Caco-2 (cell line): ENCODE measurements at regions not wholly inside any gene's neighbourhood (a gene's known extent, or its start where the extent isn't known, plus 50 kb on each side); places are given as distances from the start of the nearest gene placed in this dataset.

Source experiments
- BruUV-seq: library from RNA; stranded (reverse); fragments of 400-500 nt; replicated peaks from 2 replicates; lab custom pipeline; 2021; lab: Mats Ljungman, UMichigan
- CTCF ChIA-PET: fragments of 300-600 bp; sonication (Branson Sonifier 250); formaldehyde crosslinking; loops from one replicate; lab custom pipeline; 2022; ENCODE audit warnings: antibody characterized with exemption; lab: Charles Lee
- POLR2A ChIA-PET: fragments of 300-600 bp; sonication (Branson Sonifier 250); formaldehyde crosslinking; loops from one replicate; lab custom pipeline; 2022; ENCODE audit warnings: antibody characterized with exemption; lab: Charles Lee
- DNase-seq, 2 experiments: peaks; one replicate each; pipeline versions ENCODE4 v3.0.0 to v3.0.0-alpha.2; 2020 to 2022
- H3K27me3 ChIP-seq: replicated peaks from 2 replicates; pipeline ENCODE4 v1.6.0; 2011; ENCODE audit warnings: low read length; ENCODE audit not compliant: control insufficient read depth, insufficient read depth
- H3K36me3 ChIP-seq: 2 replicates; pipeline ENCODE4 v1.5.1; 2011; ENCODE audit warnings: low read length; ENCODE audit not compliant: control insufficient read depth, insufficient read depth
- H3K4me1 ChIP-seq: fragments of 250-450 bp; sonication (Bioruptor Pico); 2 replicates; pipeline ENCODE4 v1.5.1; 2020; ENCODE audit warnings: mild to moderate bottlenecking
- H3K4me3 ChIP-seq: 2 replicates; pipeline ENCODE4 v1.5.1; 2011; ENCODE audit warnings: low read depth, mild to moderate bottlenecking, control low read depth, low read length
- H3K9me3 ChIP-seq: fragments of 250-450 bp; sonication (Bioruptor Pico); 2 replicates; pipeline ENCODE4 v1.5.1; 2020; ENCODE audit warnings: mild to moderate bottlenecking, moderate library complexity
- H3K27ac Mint-ChIP-seq: one replicate; pipeline ENCODE4 v1.8.0; 2022; ENCODE audit warnings: mixed read lengths; ENCODE audit not compliant: unreplicated experiment
- H3K27me3 Mint-ChIP-seq: one replicate; pipeline ENCODE4 v1.8.0; 2022; ENCODE audit warnings: mixed read lengths; ENCODE audit not compliant: insufficient read depth, unreplicated experiment
- H3K36me3 Mint-ChIP-seq: one replicate; pipeline ENCODE4 v1.8.0; 2022; ENCODE audit warnings: mild to moderate bottlenecking, mixed read lengths; ENCODE audit not compliant: insufficient read depth, unreplicated experiment
- H3K4me1 Mint-ChIP-seq: one replicate; pipeline ENCODE4 v1.8.0; 2022; ENCODE audit warnings: low read depth, mixed read lengths; ENCODE audit not compliant: unreplicated experiment
- H3K4me3 Mint-ChIP-seq: one replicate; pipeline ENCODE4 v1.8.0; 2022; ENCODE audit warnings: mild to moderate bottlenecking, moderate library complexity, mixed read lengths; ENCODE audit not compliant: unreplicated experiment
- H3K9me3 Mint-ChIP-seq: one replicate; pipeline ENCODE4 v1.8.0; 2022; ENCODE audit warnings: mixed read lengths; ENCODE audit not compliant: unreplicated experiment
- CTCF ChIP-seq, 2 experiments: fragments of 200-600 bp in 1 of 2; IDR thresholded peaks; 1 replicate in 1 of 2; 2 replicates in 1 of 2; pipeline versions ENCODE4 v1.5.1 to v1.8.0; 2011 to 2022; ENCODE audit warnings: antibody characterized with exemption in 1 of 2, control low read depth in 1 of 2, inconsistent platforms in 1 of 2, low read depth in 1 of 2, low read length in 1 of 2, mild to moderate bottlenecking in 1 of 2, moderate library complexity in 1 of 2; ENCODE audit not compliant: insufficient read depth in 1 of 2, severe bottlenecking in 1 of 2, unreplicated experiment in 1 of 2
- intact Hi-C: fragments of 100-400 bp; cut with micrococcal nuclease; formaldehyde crosslinking; loops from one replicate; pipeline ENCODE4 v1.10.0; 2022; ENCODE audit not compliant: unreplicated experiment

DNA sequence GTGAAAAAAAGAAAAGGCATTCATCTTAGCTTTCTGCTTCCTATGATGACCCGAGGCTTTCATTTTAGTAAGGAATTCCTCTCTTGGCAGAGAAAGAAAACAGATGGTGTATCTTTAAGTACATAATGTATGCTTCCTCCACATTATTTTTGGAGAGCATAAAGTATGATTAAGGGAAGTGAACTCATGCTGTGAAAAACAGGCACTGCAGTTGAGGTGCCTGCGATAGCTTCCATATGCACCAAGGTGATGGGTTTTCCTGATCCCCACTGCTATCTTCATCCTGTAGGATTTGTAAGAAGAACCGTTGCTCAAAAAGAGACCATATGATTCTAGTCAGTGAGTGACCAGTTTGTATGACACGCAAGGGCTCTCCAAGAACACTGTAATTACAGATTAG is 411.5 kb upstream of the MCTP2 start:
- H3K36me3 ChIP-seq = no peaks in the 10 kb centered on the region
- no peaks in the 10 kb centered on the region for H3K4me1 ChIP-seq
- POLR2A ChIA-PET = no interaction called here
- no peaks in the 10 kb centered on the region for H3K4me1 Mint-ChIP-seq
- intact Hi-C loops = loop anchor here (10.0 kb wide), 1 partner anchor 295 kb away; no protein-coding TSS in a partner anchor
- H3K4me3 Mint-ChIP-seq = no peak overlapping the region
- H3K36me3 Mint-ChIP-seq = no peaks in the 10 kb centered on the region
- no peaks in the 10 kb centered on the region for H3K27me3 ChIP-seq
- H3K9me3 Mint-ChIP-seq = peaks cover 10% of the 10 kb centered on the region
- no peak for DNase-seq
- H3K27ac Mint-ChIP-seq = no peak overlapping the region
- H3K9me3 ChIP-seq = no peaks in the 10 kb centered on the region
- no peaks in the 10 kb centered on the region for H3K27me3 Mint-ChIP-seq
- CTCF ChIA-PET = no interaction called here
- H3K4me3 ChIP-seq = no peak overlapping the region
- TF ChIP-seq CTCF (IDR thresholded peaks at IDR 0.05; ENCODE audit: insufficient read depth in 1 of 2, low read depth in 1 of 2, low read length in 1 of 2, severe bottlenecking in 1 of 2, unreplicated experiment in 1 of 2) = no peak
- no TSS peak for BruUV-seq

DNA sequence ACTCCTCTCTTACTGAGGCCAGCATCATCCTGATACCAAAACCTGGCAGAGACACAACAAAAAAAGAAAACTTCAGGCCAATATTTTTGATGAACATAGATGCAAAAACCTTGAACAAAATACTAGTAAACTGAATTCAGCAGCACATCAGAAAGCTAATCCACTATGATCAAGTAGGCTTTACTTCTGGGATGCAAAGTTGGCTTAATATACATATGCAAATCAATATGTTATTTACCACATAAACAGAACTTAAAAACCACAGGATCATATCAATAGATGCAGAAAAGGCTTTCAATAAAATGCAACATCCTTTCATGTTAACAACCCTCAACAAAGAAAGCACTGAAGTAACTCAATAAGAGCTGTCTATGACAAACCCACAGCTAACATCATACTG is 414.5 kb upstream of the MCTP2 start:
- TF ChIP-seq CTCF (IDR thresholded peaks at IDR 0.05; ENCODE audit: insufficient read depth in 1 of 2, low read depth in 1 of 2, low read length in 1 of 2, severe bottlenecking in 1 of 2, unreplicated experiment in 1 of 2) = no peak
- H3K27ac Mint-ChIP-seq = no peak overlapping the region
- Histone ChIP-seq H3K36me3 (no peaks in the 10 kb centered on the region), H3K4me3 (no peak overlapping the region), H3K4me1 (no peaks in the 10 kb centered on the region), H3K27me3 (no peaks in the 10 kb centered on the region), H3K9me3 (no peaks in the 10 kb centered on the region)
- H3K27me3 Mint-ChIP-seq = peaks cover 5% of the 10 kb centered on the region
- H3K9me3 Mint-ChIP-seq = peaks cover 10% of the 10 kb centered on the region
- no peaks in the 10 kb centered on the region for H3K4me1 Mint-ChIP-seq
- no peak overlapping the region for H3K4me3 Mint-ChIP-seq
- DNase-seq = no peak
- ChIA-PET CTCF (no interaction called here), POLR2A (no interaction called here)
- BruUV-seq = no TSS peak
- intact Hi-C loops = no loop called here
- H3K36me3 Mint-ChIP-seq = no peaks in the 10 kb centered on the region

- CTCF ChIA-PET = no interaction called here
- no peak for TF ChIP-seq CTCF (IDR thresholded peaks at IDR 0.05; ENCODE audit: insufficient read depth in 1 of 2, low read depth in 1 of 2, low read length in 1 of 2, severe bottlenecking in 1 of 2, unreplicated experiment in 1 of 2)
- Histone ChIP-seq H3K9me3 (no peaks in the 10 kb centered on the region), H3K27me3 (no peaks in the 10 kb centered on the region), H3K36me3 (no peaks in the 10 kb centered on the region), H3K4me3 (no peak overlapping the region), H3K4me1 (no peaks in the 10 kb centered on the region)
- Mint-ChIP-seq H3K36me3 (no peaks in the 10 kb centered on the region), H3K4me3 (no peak overlapping the region), H3K27ac (no peak overlapping the region), H3K4me1 (no peaks in the 10 kb centered on the region), H3K27me3 (peaks cover 8% of the 10 kb centered on the region), H3K9me3 (no peaks in the 10 kb centered on the region)
- intact Hi-C loops = no loop called here
- DNase-seq = no peak
- POLR2A ChIA-PET = no interaction called here
- BruUV-seq = no TSS peak
Measured at GRCh38 chr15:93811305-93811704, 420.1 kb upstream of the MCTP2 start.
